ENCODE measurements at regions not wholly inside any gene's neighbourhood (a gene's known extent, or its start where the extent isn't known, plus 50 kb on each side); places are given as distances from the start of the nearest gene placed in this dataset.

GRCh38 chr20:6697228-6697972, 70.1 kb upstream of the BMP2 start (continued):
- TF ChIP-seq GATAD2A (CRISPR knock-in tag; IDR thresholded peaks at IDR 0.05): peak; percentile 40; the same call in 1 of the 2 replicates
- no peak for TF ChIP-seq SMARCE1 (IDR thresholded peaks at IDR 0.05; ENCODE audit: borderline replicate concordance)
- no peak for TF ChIP-seq ZNF451 (CRISPR knock-in tag; IDR thresholded peaks at IDR 0.05)
- peak; percentile 59; the same call in 1 of the 2 replicates for TF ChIP-seq ATF2 (CRISPR knock-in tag; IDR thresholded peaks at IDR 0.05)
- no peak for TF ChIP-seq ZNF3 (CRISPR knock-in tag; IDR thresholded peaks at IDR 0.05)
- TF ChIP-seq ZNF407 (CRISPR knock-in tag; IDR thresholded peaks at IDR 0.05; ENCODE audit: not compliant biosample characterization): peak; percentile 63
- no peak for TF ChIP-seq CSRNP1 (CRISPR knock-in tag; IDR thresholded peaks at IDR 0.05)
- no peak for TF ChIP-seq ZNF513 (CRISPR knock-in tag; conservative IDR thresholded peaks at IDR 0.05)
- 0 out of 2 replicates have a peak, but pooled peaks have one; percentile 19 for TF ChIP-seq IRF2 (CRISPR knock-in tag; IDR thresholded peaks at IDR 0.05)
- no peak for TF ChIP-seq ZNF563 (CRISPR knock-in tag; IDR thresholded peaks at IDR 0.05)
- TF ChIP-seq ZNF773 (CRISPR knock-in tag; IDR thresholded peaks at IDR 0.05; ENCODE audit: borderline replicate concordance): no peak
- TF ChIP-seq ZNF619 (CRISPR knock-in tag; IDR thresholded peaks at IDR 0.05): peak; percentile 58; the same call in 1 of the 2 replicates
- TF ChIP-seq FOXK2 (IDR thresholded peaks at IDR 0.05): no peak
- no peak for TF ChIP-seq RNF2 (conservative IDR thresholded peaks at IDR 0.05; ENCODE audit: low read depth)
- no peak for TF ChIP-seq ATF6 (CRISPR knock-in tag; conservative IDR thresholded peaks at IDR 0.05)
